ENCODE measurements at regions not wholly inside any gene's neighbourhood (a gene's known extent, or its start where the extent isn't known, plus 50 kb on each side); places are given as distances from the start of the nearest gene placed in this dataset.
"Not testable (repeated sequence)": the region's sequence is repeated elsewhere in the genome, so short reads cannot be mapped to it uniquely, and the experiment has no call there.

DNA sequence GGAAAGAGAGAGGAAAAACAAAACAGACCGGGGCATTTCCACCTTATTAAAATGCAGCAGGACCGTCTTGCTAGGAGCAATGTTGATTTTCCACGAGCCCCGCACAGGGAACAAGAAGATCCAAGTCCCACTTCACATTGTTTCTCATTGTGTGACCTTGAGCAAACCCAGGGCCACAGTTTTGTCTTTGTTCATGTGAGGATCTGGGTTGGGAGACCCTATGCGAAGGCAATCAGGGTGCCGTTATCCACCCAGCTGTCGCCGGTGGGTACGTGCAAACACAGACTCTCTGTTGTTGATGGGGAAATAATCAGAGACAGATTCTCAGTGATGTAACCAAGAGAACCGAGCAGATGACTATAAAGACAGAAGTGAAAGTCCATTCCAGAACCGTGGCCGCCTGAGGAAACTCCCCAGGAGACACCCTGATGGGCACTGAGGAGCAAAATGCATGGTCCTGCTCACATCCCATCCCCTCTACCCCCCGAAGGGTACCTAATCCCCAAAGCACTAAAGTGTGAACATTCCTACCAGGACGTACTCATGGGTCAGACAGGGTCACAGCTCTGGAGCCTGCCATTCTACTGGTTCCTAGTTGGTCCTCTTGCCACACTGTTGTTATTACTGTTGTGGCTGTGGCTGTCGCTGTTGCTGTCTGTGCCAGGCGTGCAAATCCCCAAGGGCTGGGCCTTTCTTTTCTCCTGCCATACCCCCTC lies 102.7 kb upstream of the RBPJ start:
- no peak for DNase-seq

GRCh38 chr4:26218677-26219605 lies 101.9 kb upstream of the RBPJ start:
- peak; percentile 11 for DNase-seq

DNA sequence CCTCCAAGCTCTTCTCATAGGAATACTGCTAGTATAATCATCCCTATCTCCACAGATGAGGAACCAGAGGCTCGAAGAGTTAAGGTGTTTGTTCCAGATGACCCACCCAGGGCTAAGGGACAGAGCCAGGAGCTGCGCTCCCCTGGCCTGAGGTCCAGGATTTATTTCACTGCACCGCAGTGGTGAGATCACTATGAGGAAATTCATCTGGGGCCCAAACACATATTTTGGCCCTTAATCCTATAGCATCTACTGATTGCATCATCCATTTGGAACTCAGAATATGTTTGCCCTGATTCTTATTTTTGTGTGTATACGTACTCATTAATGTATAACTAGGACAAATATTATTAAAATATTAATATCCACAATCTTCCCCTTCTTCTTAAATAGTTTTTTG lies 100.1 kb upstream of the RBPJ start:
- no peak for DNase-seq

DNA sequence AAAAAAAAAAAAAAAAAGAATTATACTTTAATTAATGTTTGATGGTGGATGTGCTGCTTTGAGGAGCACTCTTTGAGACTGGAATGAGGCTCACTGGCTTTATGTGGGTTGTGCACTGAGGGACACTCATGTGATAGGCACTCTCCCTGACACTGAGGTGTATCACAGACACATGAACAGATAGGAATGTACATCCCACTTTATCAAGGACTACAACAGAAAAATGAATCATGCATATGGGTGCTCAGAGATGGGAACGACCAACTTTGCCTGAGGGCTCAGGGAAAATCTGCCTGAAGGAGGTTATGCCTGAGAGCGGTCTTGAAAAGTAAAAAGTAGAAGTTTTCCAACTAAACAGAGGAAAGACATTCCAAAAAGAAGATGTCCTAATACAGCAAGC lies 97.7 kb upstream of the RBPJ start:
- DNase-seq = no peak

GRCh38 chr4:26226629-26227376 lies 94.0 kb upstream of the RBPJ start:
- DNase-seq = no peak

GRCh38 chr4:26227601-26228229 lies 93.1 kb upstream of the RBPJ start:
- no peak for DNase-seq

- DNase-seq = no peak
These were observed 91.9 kb upstream of the RBPJ start for GRCh38 chr4:26228883-26229282.

- DNase-seq = no peak
These were observed 90.8 kb upstream of the RBPJ start for GRCh38 chr4:26229974-26230373.

DNA sequence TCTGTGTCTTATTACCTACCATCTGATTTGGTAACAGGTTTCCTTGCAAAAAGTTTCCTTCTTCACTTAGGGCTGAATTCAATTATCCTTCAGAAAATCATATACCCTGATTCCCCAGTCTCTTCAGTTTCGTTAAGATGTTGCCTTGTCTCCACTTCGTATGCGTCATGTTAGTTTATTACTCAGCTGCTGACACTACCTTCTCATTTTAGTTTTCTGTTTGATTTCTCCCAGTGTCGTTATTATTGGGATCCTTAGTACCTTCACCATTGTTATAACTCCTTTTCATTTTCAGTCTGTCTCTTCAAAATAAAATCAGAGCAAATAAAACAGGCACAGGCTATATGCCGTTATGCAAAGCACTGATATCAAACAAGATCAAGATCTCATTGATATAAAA lies 87.5 kb upstream of the RBPJ start:
- DNase-seq = no peak

DNA sequence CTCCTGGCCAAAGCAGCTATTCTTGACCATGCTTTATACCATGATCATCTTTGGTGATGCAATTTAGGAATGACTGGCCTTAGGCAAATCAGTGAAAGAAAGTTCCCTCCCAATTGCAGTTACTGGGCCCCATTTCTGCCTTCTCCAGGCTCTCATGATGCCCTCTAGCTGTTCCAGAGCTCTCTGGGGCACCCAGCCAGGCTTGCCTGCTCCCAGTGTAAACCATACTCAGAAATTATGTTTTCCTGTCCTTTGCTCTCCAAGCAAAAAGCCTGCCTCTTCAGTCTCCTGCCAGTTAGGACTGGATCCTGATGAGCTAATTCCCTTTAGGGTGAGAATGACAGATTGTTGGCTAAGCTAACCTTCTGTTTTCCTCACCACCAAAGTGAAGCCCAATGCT lies 85.3 kb upstream of the RBPJ start:
- no peak for DNase-seq

GRCh38 chr4:26237916-26238315 lies 82.9 kb upstream of the RBPJ start:
- DNase-seq = no peak

DNA sequence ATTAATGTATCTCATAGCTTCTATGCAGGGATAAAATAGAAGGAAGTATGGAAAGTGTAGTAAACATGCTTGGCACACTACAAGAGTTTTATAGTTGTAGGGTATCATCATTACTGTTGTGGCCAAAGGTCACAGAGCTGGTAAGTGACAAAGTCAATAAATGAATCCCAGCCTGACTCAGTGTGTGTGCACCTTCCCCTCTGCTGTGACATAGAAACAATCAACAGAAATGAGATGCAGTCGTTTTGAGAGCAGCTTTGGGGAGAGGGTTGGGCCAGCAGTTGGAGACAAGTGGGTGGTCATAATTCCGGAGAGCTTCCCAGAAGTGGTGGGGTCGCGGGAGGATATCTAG lies 82.4 kb upstream of the RBPJ start:
- DNase-seq = no peak

DNA sequence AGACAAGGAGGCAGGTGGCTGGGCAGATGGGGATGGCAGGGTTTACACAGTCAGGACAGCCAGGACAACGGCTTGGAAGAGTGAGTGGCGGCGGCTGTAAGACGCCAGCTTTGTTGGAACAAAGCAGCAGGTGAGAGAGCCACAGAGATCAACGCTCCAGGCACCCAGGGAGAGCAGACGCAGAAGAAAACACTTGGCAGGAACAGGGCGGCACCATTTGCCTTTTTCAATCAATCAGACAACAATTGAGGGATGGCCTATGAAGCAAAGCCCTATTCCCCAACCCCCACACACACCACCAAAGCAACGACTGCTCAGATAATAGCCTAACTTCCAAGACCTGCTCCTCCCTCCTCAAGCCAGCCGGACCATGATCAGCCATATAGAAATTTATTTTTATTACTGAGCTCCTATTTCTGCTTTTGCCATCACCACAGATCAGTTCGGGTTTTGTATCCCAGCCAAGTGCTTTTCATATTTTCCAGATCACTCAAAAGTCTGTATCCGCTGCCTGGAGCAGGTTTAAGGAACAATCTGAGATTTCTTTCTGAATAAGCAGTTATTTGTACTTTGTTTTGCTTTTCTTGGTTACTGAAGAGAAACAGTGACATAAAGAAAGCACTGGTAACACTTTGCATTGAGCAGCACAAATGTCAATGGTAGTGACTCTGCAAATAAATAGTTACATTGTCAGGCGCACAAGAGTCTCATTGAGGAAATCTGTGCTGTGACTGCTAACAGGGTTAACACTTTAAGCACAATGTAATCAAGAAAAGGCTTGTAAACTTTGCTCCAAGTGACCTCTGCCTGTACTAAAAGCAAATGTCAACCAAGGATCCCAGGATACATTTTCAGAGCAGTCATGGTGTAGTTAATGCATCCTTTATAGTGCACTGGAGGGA lies 81.8 kb upstream of the RBPJ start:
- DNase-seq = no peak

- no peak for DNase-seq
These were observed 81.0 kb upstream of the RBPJ start for GRCh38 chr4:26239801-26240200.

GRCh38 chr4:26241179-26241578 lies 79.6 kb upstream of the RBPJ start:
- DNase-seq = no peak

GRCh38 chr4:26242451-26242850 lies 78.4 kb upstream of the RBPJ start:
- no peak for DNase-seq

DNA sequence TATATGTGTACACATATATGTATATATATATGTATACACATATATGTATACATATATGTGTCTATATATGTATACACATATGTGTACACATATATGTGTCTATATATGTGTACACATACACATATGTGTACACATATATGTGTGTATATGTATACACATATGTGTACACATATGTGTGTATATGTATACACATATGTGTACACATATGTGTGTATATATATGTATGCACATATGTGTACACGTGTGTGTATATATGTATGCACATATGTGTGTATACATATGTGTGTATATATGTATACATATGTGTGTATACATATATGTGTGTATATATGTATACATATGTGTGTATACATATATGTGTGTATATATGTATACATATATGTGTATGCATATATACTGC lies 76.7 kb upstream of the RBPJ start:
- not testable (repeated sequence) for DNase-seq

- DNase-seq = no peak
These were observed 72.2 kb upstream of the RBPJ start for GRCh38 chr4:26248647-26249046.

- DNase-seq = no peak
These were observed 68.3 kb upstream of the RBPJ start for GRCh38 chr4:26252349-26253025.

GRCh38 chr4:26253968-26254367 lies 66.8 kb upstream of the RBPJ start:
- no peak for DNase-seq

- DNase-seq = no peak
These were observed 64.8 kb upstream of the RBPJ start for GRCh38 chr4:26255989-26256388.

- not testable (repeated sequence) for DNase-seq
These were observed 63.4 kb upstream of the RBPJ start for GRCh38 chr4:26257444-26257843.
